Neural cell (in vitro differentiated cells): ENCODE measurements at regions not wholly inside any gene's neighbourhood (a gene's known extent, or its start where the extent isn't known, plus 50 kb on each side); places are given as distances from the start of the nearest gene placed in this dataset.

Experiments used
- H2AFZ ChIP-seq: fragments of 200-600, 300-800 bp; sonication (generic), shearing (Covaris generic); 2 replicates; pipeline ENCODE4 v1.6.0; 2014; ENCODE audit warnings: low read depth, mild to moderate bottlenecking, antibody characterized with exemption, low read length, moderate library complexity
- H3F3A ChIP-seq: fragments of 200-600 bp; shearing (Covaris generic); 2 replicates; pipeline ENCODE4 v1.6.1; 2016; ENCODE audit warnings: mild to moderate bottlenecking, moderate library complexity, mixed read lengths, antibody characterized with exemption, low read length; ENCODE audit not compliant: insufficient read depth, poor library complexity, severe bottlenecking
- H3K27ac ChIP-seq: fragments of 200-600, 300-800 bp; sonication (generic), shearing (Covaris generic); 2 replicates; pipeline ENCODE4 v1.5.1; 2014; ENCODE audit warnings: mild to moderate bottlenecking, low read length, moderate library complexity
- H3K27me3 ChIP-seq: fragments of 300-800, 200-600 bp; sonication (generic), shearing (Covaris generic); 2 replicates; pipeline ENCODE4 v1.6.0; 2014; ENCODE audit warnings: mild to moderate bottlenecking, low read depth, low read length, moderate library complexity; ENCODE audit not compliant: insufficient read depth
- H3K36me3 ChIP-seq: fragments of 300-800, 200-600 bp; sonication (generic), shearing (Covaris generic); 2 replicates; pipeline ENCODE4 v1.5.1; 2014; ENCODE audit warnings: mild to moderate bottlenecking, antibody characterized with exemption, low read length, moderate library complexity; ENCODE audit not compliant: insufficient read depth
- H3K4me2 ChIP-seq: fragments of 300-800, 200-600 bp; sonication (generic), shearing (Covaris generic); 2 replicates; pipeline ENCODE4 v1.6.0; 2014; ENCODE audit warnings: mild to moderate bottlenecking, low read length
- H3K4me3 ChIP-seq: fragments of 300-800, 200-600 bp; sonication (generic), shearing (Covaris generic); 2 replicates; pipeline ENCODE4 v1.5.1; 2014; ENCODE audit warnings: mild to moderate bottlenecking, low read length, moderate library complexity
- H3K79me2 ChIP-seq: fragments of 200-600 bp; shearing (Covaris generic); replicated peaks from 2 replicates; pipeline ENCODE4 v1.6.0; 2014; ENCODE audit warnings: mild to moderate bottlenecking, low read length, moderate library complexity; ENCODE audit not compliant: insufficient read depth
- H3K9ac ChIP-seq: fragments of 300-800, 200-600 bp; sonication (generic), shearing (Covaris generic); 2 replicates; pipeline ENCODE4 v1.6.1; 2016; ENCODE audit warnings: mild to moderate bottlenecking, low read length, mixed read lengths
- H3K9me2 ChIP-seq: fragments of 200-600 bp; shearing (Covaris generic); 2 replicates; pipeline ENCODE4 v1.6.1; 2016; ENCODE audit warnings: mild to moderate bottlenecking, low read length, mixed read lengths; ENCODE audit not compliant: insufficient read depth
- H3K9me3 ChIP-seq: fragments of 200-600, 300-800 bp; sonication (generic), shearing (Covaris generic); 2 replicates; pipeline ENCODE4 v1.6.1; 2016; ENCODE audit warnings: mild to moderate bottlenecking, mixed run types, low read length, moderate library complexity, mixed read lengths
- H4K20me1 ChIP-seq: fragments of 200-600 bp; shearing (Covaris generic); 2 replicates; pipeline ENCODE4 v1.6.1; 2016; ENCODE audit warnings: mild to moderate bottlenecking, mixed run types; ENCODE audit not compliant: insufficient read depth
- CTCF ChIP-seq: fragments of 450-650 bp; IDR thresholded peaks from 2 replicates; pipeline ENCODE4 v1.5.1; 2014; ENCODE audit warnings: antibody characterized with exemption, mild to moderate bottlenecking, moderate library complexity; ENCODE audit not compliant: poor library complexity, severe bottlenecking
- EP300 ChIP-seq: fragments of 450-650 bp; conservative IDR thresholded peaks from 2 replicates; pipeline ENCODE4 v1.6.1; 2014; ENCODE audit warnings: antibody characterized with exemption, mild to moderate bottlenecking, moderate library complexity; ENCODE audit not compliant: poor library complexity, severe bottlenecking
- EZH2 ChIP-seq: fragments of 200-600, 300-800 bp; shearing (Covaris generic), sonication (generic); IDR thresholded peaks from 2 replicates; pipeline ENCODE4 v1.6.1; 2014; ENCODE audit warnings: antibody characterized with exemption, low read length, borderline replicate concordance, mild to moderate bottlenecking; ENCODE audit not compliant: insufficient read depth, poor library complexity, severe bottlenecking
- MXI1 ChIP-seq: fragments of 450-650 bp; conservative IDR thresholded peaks from 2 replicates; pipeline ENCODE4 v1.6.1; 2014; ENCODE audit warnings: antibody characterized with exemption, mild to moderate bottlenecking; ENCODE audit not compliant: poor library complexity, severe bottlenecking
- POLR2AphosphoS5 ChIP-seq: IDR thresholded peaks from 2 replicates; pipeline ENCODE4 v1.6.1; 2012
- RAD21 ChIP-seq: fragments of 450-650 bp; conservative IDR thresholded peaks from 2 replicates; pipeline ENCODE4 v1.6.1; 2014; ENCODE audit warnings: antibody characterized with exemption, mild to moderate bottlenecking, moderate library complexity
- SMC3 ChIP-seq: fragments of 450-650 bp; conservative IDR thresholded peaks from 2 replicates; pipeline ENCODE4 v1.6.1; 2014; ENCODE audit warnings: antibody characterized with exemption, mild to moderate bottlenecking, moderate library complexity; ENCODE audit not compliant: poor library complexity
- TAF1 ChIP-seq: IDR thresholded peaks from 2 replicates; pipeline ENCODE4 v1.6.1; 2012; ENCODE audit warnings: low read depth
- TF ChIP-seq, protein P1 (sequence below): IDR thresholded peaks from 2 replicates; pipeline ENCODE4 v1.6.1; 2012; ENCODE audit warnings: borderline replicate concordance

DNA sequence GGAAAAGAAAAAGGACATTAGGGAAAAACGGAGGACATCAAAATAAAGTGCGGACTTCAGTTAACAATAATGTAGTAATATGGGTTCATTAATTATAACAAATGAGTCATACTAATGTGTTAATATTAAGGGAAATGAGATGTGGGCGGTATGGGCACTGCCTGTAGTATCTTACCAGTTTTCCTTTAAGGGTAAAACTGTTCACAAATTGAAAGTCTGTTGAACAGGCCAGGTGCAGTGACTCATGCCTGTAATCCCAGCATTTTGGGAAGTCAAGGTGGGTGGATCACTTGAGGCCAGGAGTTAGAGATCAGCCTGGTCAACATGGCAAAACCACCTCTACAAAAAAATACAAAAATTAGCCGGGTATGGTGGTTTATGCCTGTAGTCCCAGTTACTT, 56.8 kb upstream of the PMAIP1 start:
- Histone ChIP-seq H3K27me3 (no peaks in the 10 kb centered on the region), H3F3A (no peaks in the 10 kb centered on the region)
- TF ChIP-seq, protein P1, sequence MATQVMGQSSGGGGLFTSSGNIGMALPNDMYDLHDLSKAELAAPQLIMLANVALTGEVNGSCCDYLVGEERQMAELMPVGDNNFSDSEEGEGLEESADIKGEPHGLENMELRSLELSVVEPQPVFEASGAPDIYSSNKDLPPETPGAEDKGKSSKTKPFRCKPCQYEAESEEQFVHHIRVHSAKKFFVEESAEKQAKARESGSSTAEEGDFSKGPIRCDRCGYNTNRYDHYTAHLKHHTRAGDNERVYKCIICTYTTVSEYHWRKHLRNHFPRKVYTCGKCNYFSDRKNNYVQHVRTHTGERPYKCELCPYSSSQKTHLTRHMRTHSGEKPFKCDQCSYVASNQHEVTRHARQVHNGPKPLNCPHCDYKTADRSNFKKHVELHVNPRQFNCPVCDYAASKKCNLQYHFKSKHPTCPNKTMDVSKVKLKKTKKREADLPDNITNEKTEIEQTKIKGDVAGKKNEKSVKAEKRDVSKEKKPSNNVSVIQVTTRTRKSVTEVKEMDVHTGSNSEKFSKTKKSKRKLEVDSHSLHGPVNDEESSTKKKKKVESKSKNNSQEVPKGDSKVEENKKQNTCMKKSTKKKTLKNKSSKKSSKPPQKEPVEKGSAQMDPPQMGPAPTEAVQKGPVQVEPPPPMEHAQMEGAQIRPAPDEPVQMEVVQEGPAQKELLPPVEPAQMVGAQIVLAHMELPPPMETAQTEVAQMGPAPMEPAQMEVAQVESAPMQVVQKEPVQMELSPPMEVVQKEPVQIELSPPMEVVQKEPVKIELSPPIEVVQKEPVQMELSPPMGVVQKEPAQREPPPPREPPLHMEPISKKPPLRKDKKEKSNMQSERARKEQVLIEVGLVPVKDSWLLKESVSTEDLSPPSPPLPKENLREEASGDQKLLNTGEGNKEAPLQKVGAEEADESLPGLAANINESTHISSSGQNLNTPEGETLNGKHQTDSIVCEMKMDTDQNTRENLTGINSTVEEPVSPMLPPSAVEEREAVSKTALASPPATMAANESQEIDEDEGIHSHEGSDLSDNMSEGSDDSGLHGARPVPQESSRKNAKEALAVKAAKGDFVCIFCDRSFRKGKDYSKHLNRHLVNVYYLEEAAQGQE = no peak
- TF ChIP-seq SMC3 = no peak
- TF ChIP-seq POLR2AphosphoS5 = no peak
- no peak for TF ChIP-seq EP300
- TF ChIP-seq TAF1 = no peak
- no peak for TF ChIP-seq MXI1
- TF ChIP-seq CTCF = no peak
- TF ChIP-seq EZH2 = no peak
- no peak for TF ChIP-seq RAD21

DNA sequence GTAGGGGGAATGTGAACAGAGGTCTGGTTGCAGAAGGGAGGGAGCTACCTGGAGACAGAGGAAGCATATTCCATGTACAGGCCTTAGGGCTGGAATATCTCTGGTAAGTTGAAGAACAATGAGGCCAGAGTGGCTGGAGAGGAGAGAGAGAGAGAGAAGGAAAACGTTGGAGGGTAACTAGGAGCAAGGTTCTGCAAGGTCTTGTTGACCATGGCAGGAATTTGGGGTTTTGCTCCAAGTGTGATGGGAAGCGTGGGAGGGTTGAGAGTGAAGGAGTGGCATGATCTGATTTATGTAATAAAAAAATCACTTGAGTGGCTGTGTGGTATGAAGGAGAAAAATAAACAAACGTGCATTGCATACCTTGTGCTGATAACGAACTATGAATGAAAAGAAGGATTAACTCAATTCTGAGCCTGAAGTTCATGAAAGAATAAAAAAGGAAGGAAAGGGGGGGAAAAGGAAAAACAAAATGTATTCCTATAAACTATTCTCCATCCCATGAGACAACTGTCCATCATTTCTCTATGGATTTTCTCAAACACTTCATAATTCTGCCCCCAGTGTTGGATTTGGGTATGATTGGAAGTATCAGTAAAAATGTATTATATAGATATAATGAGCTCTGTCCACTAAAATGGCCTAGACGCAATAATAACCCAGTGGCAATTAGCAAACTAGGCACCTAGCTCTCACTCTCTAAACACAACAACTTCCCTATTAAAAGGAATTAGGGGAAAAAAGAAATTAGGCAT, 59.7 kb upstream of the PMAIP1 start:
- no peaks in the 10 kb centered on the region for H4K20me1 ChIP-seq
- no peaks in the 10 kb centered on the region for H3K9me3 ChIP-seq
- no peaks in the 10 kb centered on the region for H3K79me2 ChIP-seq
- H3K4me2 ChIP-seq = no peak overlapping the region
- no peak overlapping the region for H3K9ac ChIP-seq
- peak; percentile 16 for TF ChIP-seq CTCF
- TF ChIP-seq, protein P1 = no peak
- H3K27me3 ChIP-seq = no peaks in the 10 kb centered on the region
- H3K36me3 ChIP-seq = no peaks in the 10 kb centered on the region
- no peaks in the 10 kb centered on the region for H3F3A ChIP-seq
- H3K27ac ChIP-seq = no peak overlapping the region
- H3K9me2 ChIP-seq = no peaks in the 10 kb centered on the region
- H2AFZ ChIP-seq = no peak overlapping the region
- no peak overlapping the region for H3K4me3 ChIP-seq

More for the DNA sequence above, 56.8 kb upstream of the PMAIP1 start:
- H3K79me2 ChIP-seq = no peaks in the 10 kb centered on the region
- no peaks in the 10 kb centered on the region for H3K9me3 ChIP-seq
- H2AFZ ChIP-seq = no peak overlapping the region
- H3K36me3 ChIP-seq = no peaks in the 10 kb centered on the region
- H3K4me3 ChIP-seq = no peak overlapping the region
- no peak overlapping the region for H3K9ac ChIP-seq
- H4K20me1 ChIP-seq = no peaks in the 10 kb centered on the region
- no peak overlapping the region for H3K4me2 ChIP-seq
- no peak overlapping the region for H3K27ac ChIP-seq
- H3K9me2 ChIP-seq = no peaks in the 10 kb centered on the region
